ENCODE measurements at regions not wholly inside any gene's neighbourhood (a gene's known extent, or its start where the extent isn't known, plus 50 kb on each side); places are given as distances from the start of the nearest gene placed in this dataset.

DNA sequence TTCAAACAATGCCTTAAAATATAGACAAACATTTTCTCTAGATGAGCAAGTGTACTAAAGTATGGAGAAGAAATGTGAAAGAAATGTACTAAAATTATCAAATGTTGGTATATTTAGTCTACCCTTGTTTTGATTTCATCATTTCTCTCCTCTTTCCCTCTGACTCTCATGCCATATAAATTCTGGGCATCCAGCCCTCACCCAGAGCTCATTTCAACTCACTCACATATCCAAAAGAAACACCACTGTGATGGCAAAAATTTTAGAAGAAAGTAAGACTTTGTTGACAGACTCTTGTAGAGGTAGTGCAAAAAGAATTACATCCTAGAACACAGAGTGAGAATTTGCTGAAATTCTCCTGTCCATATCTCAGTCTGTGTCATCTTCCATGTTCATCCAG lies 377.8 kb upstream of the SUCLG2 start:
- TF ChIP-seq, protein P1, sequence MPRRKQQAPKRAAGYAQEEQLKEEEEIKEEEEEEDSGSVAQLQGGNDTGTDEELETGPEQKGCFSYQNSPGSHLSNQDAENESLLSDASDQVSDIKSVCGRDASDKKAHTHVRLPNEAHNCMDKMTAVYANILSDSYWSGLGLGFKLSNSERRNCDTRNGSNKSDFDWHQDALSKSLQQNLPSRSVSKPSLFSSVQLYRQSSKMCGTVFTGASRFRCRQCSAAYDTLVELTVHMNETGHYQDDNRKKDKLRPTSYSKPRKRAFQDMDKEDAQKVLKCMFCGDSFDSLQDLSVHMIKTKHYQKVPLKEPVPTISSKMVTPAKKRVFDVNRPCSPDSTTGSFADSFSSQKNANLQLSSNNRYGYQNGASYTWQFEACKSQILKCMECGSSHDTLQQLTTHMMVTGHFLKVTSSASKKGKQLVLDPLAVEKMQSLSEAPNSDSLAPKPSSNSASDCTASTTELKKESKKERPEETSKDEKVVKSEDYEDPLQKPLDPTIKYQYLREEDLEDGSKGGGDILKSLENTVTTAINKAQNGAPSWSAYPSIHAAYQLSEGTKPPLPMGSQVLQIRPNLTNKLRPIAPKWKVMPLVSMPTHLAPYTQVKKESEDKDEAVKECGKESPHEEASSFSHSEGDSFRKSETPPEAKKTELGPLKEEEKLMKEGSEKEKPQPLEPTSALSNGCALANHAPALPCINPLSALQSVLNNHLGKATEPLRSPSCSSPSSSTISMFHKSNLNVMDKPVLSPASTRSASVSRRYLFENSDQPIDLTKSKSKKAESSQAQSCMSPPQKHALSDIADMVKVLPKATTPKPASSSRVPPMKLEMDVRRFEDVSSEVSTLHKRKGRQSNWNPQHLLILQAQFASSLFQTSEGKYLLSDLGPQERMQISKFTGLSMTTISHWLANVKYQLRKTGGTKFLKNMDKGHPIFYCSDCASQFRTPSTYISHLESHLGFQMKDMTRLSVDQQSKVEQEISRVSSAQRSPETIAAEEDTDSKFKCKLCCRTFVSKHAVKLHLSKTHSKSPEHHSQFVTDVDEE (CRISPR knock-in tag; IDR thresholded peaks at IDR 0.05) = no peak
- TF ChIP-seq OSR1 (CRISPR knock-in tag; IDR thresholded peaks at IDR 0.05) = no peak
- TF ChIP-seq, protein P2, sequence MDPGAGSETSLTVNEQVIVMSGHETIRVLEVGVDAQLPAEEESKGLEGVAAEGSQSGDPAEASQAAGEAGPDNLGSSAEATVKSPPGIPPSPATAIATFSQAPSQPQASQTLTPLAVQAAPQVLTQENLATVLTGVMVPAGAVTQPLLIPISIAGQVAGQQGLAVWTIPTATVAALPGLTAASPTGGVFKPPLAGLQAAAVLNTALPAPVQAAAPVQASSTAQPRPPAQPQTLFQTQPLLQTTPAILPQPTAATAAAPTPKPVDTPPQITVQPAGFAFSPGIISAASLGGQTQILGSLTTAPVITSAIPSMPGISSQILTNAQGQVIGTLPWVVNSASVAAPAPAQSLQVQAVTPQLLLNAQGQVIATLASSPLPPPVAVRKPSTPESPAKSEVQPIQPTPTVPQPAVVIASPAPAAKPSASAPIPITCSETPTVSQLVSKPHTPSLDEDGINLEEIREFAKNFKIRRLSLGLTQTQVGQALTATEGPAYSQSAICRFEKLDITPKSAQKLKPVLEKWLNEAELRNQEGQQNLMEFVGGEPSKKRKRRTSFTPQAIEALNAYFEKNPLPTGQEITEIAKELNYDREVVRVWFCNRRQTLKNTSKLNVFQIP (CRISPR knock-in tag; IDR thresholded peaks at IDR 0.05; ENCODE audit: borderline replicate concordance, low read depth) = no peak
- TF ChIP-seq BACH2 (CRISPR knock-in tag; IDR thresholded peaks at IDR 0.05; ENCODE audit: borderline replicate concordance) = no peak
- no peak for TF ChIP-seq GLIS3 (CRISPR knock-in tag; IDR thresholded peaks at IDR 0.05)
- TF ChIP-seq, protein P3, sequence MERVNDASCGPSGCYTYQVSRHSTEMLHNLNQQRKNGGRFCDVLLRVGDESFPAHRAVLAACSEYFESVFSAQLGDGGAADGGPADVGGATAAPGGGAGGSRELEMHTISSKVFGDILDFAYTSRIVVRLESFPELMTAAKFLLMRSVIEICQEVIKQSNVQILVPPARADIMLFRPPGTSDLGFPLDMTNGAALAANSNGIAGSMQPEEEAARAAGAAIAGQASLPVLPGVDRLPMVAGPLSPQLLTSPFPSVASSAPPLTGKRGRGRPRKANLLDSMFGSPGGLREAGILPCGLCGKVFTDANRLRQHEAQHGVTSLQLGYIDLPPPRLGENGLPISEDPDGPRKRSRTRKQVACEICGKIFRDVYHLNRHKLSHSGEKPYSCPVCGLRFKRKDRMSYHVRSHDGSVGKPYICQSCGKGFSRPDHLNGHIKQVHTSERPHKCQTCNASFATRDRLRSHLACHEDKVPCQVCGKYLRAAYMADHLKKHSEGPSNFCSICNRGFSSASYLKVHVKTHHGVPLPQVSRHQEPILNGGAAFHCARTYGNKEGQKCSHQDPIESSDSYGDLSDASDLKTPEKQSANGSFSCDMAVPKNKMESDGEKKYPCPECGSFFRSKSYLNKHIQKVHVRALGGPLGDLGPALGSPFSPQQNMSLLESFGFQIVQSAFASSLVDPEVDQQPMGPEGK (CRISPR knock-in tag; IDR thresholded peaks at IDR 0.05; ENCODE audit: borderline replicate concordance) = no peak

All from SK-N-SH treated with all-trans-retinoic acid at 6 μM for 48 hours (cell line).